ENCODE measurements at regions not wholly inside any gene's neighbourhood (a gene's known extent, or its start where the extent isn't known, plus 50 kb on each side); places are given as distances from the start of the nearest gene placed in this dataset.

DNA sequence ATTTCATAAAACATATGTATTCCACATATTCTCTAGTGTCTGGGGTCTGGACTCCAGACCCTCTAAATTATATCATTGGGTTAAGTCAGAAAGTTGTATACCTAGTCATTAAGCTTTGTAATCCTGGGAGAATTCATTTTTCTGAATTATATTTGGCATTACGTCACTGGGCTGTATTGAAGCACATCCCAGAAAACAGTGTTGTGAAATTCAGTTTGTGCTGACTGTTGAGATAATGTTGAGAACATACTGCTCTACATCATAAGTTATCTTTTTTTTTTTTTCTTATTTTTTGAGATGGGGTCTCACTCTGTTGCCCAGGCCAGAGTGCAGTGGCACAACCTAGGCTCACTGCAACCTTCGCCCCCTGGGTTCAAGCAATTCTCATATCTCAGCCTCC is 153.1 kb upstream of the STT3B start:
- TF ChIP-seq POLR2A (IDR thresholded peaks at IDR 0.05): no peak
- TF ChIP-seq, protein P1, sequence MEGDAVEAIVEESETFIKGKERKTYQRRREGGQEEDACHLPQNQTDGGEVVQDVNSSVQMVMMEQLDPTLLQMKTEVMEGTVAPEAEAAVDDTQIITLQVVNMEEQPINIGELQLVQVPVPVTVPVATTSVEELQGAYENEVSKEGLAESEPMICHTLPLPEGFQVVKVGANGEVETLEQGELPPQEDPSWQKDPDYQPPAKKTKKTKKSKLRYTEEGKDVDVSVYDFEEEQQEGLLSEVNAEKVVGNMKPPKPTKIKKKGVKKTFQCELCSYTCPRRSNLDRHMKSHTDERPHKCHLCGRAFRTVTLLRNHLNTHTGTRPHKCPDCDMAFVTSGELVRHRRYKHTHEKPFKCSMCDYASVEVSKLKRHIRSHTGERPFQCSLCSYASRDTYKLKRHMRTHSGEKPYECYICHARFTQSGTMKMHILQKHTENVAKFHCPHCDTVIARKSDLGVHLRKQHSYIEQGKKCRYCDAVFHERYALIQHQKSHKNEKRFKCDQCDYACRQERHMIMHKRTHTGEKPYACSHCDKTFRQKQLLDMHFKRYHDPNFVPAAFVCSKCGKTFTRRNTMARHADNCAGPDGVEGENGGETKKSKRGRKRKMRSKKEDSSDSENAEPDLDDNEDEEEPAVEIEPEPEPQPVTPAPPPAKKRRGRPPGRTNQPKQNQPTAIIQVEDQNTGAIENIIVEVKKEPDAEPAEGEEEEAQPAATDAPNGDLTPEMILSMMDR (IDR thresholded peaks at IDR 0.05): no peak

Data from Peyer's patch (tissue), 4 donors.